Mammary epithelial cell (primary cell): ENCODE measurements at regions not wholly inside any gene's neighbourhood (a gene's known extent, or its start where the extent isn't known, plus 50 kb on each side); places are given as distances from the start of the nearest gene placed in this dataset.
"Not testable (repeated sequence)": the region's sequence is repeated elsewhere in the genome, so short reads cannot be mapped to it uniquely, and the experiment has no call there.

Source experiments
- CTCF ChIP-seq, 2 donors: IDR thresholded peaks in 1 of 2; conservative IDR thresholded peaks in 1 of 2; 2 replicates each; pipeline ENCODE4 v1.5.1; 2011 to 2012; ENCODE audit warnings: inconsistent platforms in 2 of 2, low read length in 2 of 2, mild to moderate bottlenecking in 2 of 2, control low read depth in 1 of 2, low read depth in 1 of 2; ENCODE audit not compliant: insufficient read depth in 1 of 2; ENCODE audit errors: extremely low read depth in 1 of 2
- EZH2 ChIP-seq: IDR thresholded peaks from 2 replicates; pipeline ENCODE4 v1.6.1; 2012; ENCODE audit warnings: low read length, inconsistent platforms, borderline replicate concordance

GRCh38 chrX:89759076-89759685 is 162.5 kb upstream of the TGIF2LX start:
- TF ChIP-seq CTCF (conservative IDR thresholded peaks at IDR 0.05 in 1 of 2, IDR thresholded peaks at IDR 0.05 in 1 of 2; ENCODE audit: extremely low read depth in 1 of 2, insufficient read depth in 1 of 2, low read depth in 1 of 2, low read length in 2 of 2); EZH2: not testable (repeated sequence)
